ENCODE measurements at regions not wholly inside any gene's neighbourhood (a gene's known extent, or its start where the extent isn't known, plus 50 kb on each side); places are given as distances from the start of the nearest gene placed in this dataset.
"Not testable (repeated sequence)": the region's sequence is repeated elsewhere in the genome, so short reads cannot be mapped to it uniquely, and the experiment has no call there.

GRCh38 chr13:24992946-24993345 lies 103.0 kb upstream of the PABPC3 start:
- H4K20me1 ChIP-seq (ENCODE audit: control insufficient read depth, insufficient read depth); H3K9me3 ChIP-seq (replicated peaks; ENCODE audit: control insufficient read depth, insufficient read depth, low read length); H3K9ac ChIP-seq (ENCODE audit: control insufficient read depth, insufficient read depth, low read length); H3K4me2 ChIP-seq (ENCODE audit: control insufficient read depth, insufficient read depth); CTCF ChIA-PET; H3K79me2 ChIP-seq (ENCODE audit: control insufficient read depth, insufficient read depth, low read length); H3K4me1 ChIP-seq (ENCODE audit: control insufficient read depth, insufficient read depth, low read length); ATAC-seq; SMC1A ChIA-PET (ENCODE audit: uncharacterized antibody, unreplicated experiment); H3K27ac ChIP-seq (ENCODE audit: control insufficient read depth, insufficient read depth); BruUV-seq (replicated peaks); FAIRE-seq; H2AFZ ChIP-seq (ENCODE audit: control insufficient read depth, low read depth, low read length); POLR2A ChIA-PET; H3K36me3 ChIP-seq (ENCODE audit: control insufficient read depth in 2 of 2, insufficient read depth in 2 of 2, low read length in 1 of 2); in situ Hi-C loops (cut with MboI); RAD21 ChIA-PET (ENCODE audit: unreplicated experiment); DNase-seq (ENCODE audit: low read depth, low spot score); H3K27me3 ChIP-seq (replicated peaks in 1 of 2; ENCODE audit: control insufficient read depth in 2 of 2, insufficient read depth in 2 of 2, low read length in 1 of 2); H3K4me3 ChIP-seq: not testable (repeated sequence)
- 10% methylated on average over 4 of the region's 4 CpGs for WGBS (ENCODE audit: insufficient coverage, insufficient replicate concordance, low lambda C conversion rate, missing lambda C conversion rate)
- intact Hi-C loops (cut with micrococcal nuclease; ENCODE audit: unreplicated experiment), result loop anchor here (10.0 kb wide), 1 partner anchor 248 kb away; no protein-coding TSS in a partner anchor

- H4K20me1 ChIP-seq (ENCODE audit: control insufficient read depth, insufficient read depth), result no peaks in the 10 kb centered on the region
- ChIA-PET POLR2A (no interaction called here), RAD21 (ENCODE audit: unreplicated experiment) (interaction anchor here (1.1 to 2.4 kb wide), 2 partner anchors 148 to 301 kb away, joined by 3 to 10 read pairs; no protein-coding TSS in a partner anchor), CTCF (interaction anchor here (0.7 to 3.2 kb wide), 44 partner anchors 8 to 453 kb away, joined by 3 to 29 read pairs (median 4); no protein-coding TSS in a partner anchor), SMC1A (ENCODE audit: uncharacterized antibody, unreplicated experiment) (interaction anchor here (0.7 to 1.6 kb wide), 5 partner anchors 10 to 311 kb away, joined by 3 to 6 read pairs (median 4); no protein-coding TSS in a partner anchor)
- ATAC-seq (peak; percentile 98), DNase-seq (ENCODE audit: low read depth, low spot score) (no peak), FAIRE-seq (peak; percentile 90)
- no peak for TF ChIP-seq FOXK2 (IDR thresholded peaks at IDR 0.05)
- TF ChIP-seq RAD21 (IDR thresholded peaks at IDR 0.05; ENCODE audit: insufficient read depth, low read depth, low read length), result peak; percentile 71
- TF ChIP-seq PRDM15 (CRISPR knock-in tag; IDR thresholded peaks at IDR 0.05), result no peak
- no peak for TF ChIP-seq CBX3 (IDR thresholded peaks at IDR 0.05; ENCODE audit: borderline replicate concordance, low read depth)
- TF ChIP-seq KAT2A (conservative IDR thresholded peaks at IDR 0.05; ENCODE audit: control insufficient read depth, low read depth, low read length), result no peak
- TF ChIP-seq PAX5 (IDR thresholded peaks at IDR 0.05; ENCODE audit: borderline replicate concordance, low read depth, low read length), result no peak
- TF ChIP-seq CTCF (IDR thresholded peaks at IDR 0.05 in 2 of 3, conservative IDR thresholded peaks at IDR 0.05 in 1 of 3; ENCODE audit: control insufficient read depth in 2 of 3, extremely low read depth in 1 of 3, insufficient read depth in 1 of 3, low read depth in 3 of 3, low read length in 3 of 3), result peak; percentile 74 to 85 (median 76)
- H3K4me3 ChIP-seq, result no peak overlapping the region
- intact Hi-C loops (cut with micrococcal nuclease; ENCODE audit: unreplicated experiment) (loop anchor here (5.0 to 10.0 kb wide), 3 partner anchors 251 to 382 kb away; no protein-coding TSS in a partner anchor), in situ Hi-C loops (cut with MboI) (no loop called here)
- BruUV-seq (replicated peaks), result no TSS peak
- H3K9ac ChIP-seq (ENCODE audit: control insufficient read depth, insufficient read depth, low read length), result no peak overlapping the region
- H3K36me3 ChIP-seq (ENCODE audit: control insufficient read depth in 2 of 2, insufficient read depth in 2 of 2, low read length in 1 of 2), result no peaks in the 10 kb centered on the region
- H2AFZ ChIP-seq (ENCODE audit: control insufficient read depth, low read depth, low read length), result no peak overlapping the region
- H3K79me2 ChIP-seq (ENCODE audit: control insufficient read depth, insufficient read depth, low read length), result no peaks in the 10 kb centered on the region
- H3K4me1 ChIP-seq (ENCODE audit: control insufficient read depth, insufficient read depth, low read length), result no peaks in the 10 kb centered on the region
- no peaks in the 10 kb centered on the region for H3K27me3 ChIP-seq (replicated peaks in 1 of 2; ENCODE audit: control insufficient read depth in 2 of 2, insufficient read depth in 2 of 2, low read length in 1 of 2)
- no peaks in the 10 kb centered on the region for H3K9me3 ChIP-seq (replicated peaks; ENCODE audit: control insufficient read depth, insufficient read depth, low read length)
- no peak overlapping the region for H3K27ac ChIP-seq (ENCODE audit: control insufficient read depth, insufficient read depth)
- H3K4me2 ChIP-seq (ENCODE audit: control insufficient read depth, insufficient read depth), result no peak overlapping the region
- 9% methylated on average over 6 of the region's 6 CpGs for WGBS (ENCODE audit: insufficient coverage, insufficient replicate concordance, low lambda C conversion rate, missing lambda C conversion rate)
These were observed 100.6 kb upstream of the PABPC3 start for GRCh38 chr13:24995225-24995804.
